ENCODE measurements at regions not wholly inside any gene's neighbourhood (a gene's known extent, or its start where the extent isn't known, plus 50 kb on each side); places are given as distances from the start of the nearest gene placed in this dataset.

- TF ChIP-seq HNF4A (conservative IDR thresholded peaks at IDR 0.05) (no peak), NR2F2 (IDR thresholded peaks at IDR 0.05) (no peak), CTCF (IDR thresholded peaks at IDR 0.05; ENCODE audit: low read depth, low read length, missing input control) (no peak), MAX (IDR thresholded peaks at IDR 0.05) (no peak), RAD21 (IDR thresholded peaks at IDR 0.05) (no peak), FOXA1 (IDR thresholded peaks at IDR 0.05) (no peak), ATF3 (IDR thresholded peaks at IDR 0.05) (no peak)
Observed at GRCh38 chr1:11407301-11407994, 71.5 kb upstream of the DISP3 start.
